OCI-LY7 (cell line): ENCODE measurements at regions not wholly inside any gene's neighbourhood (a gene's known extent, or its start where the extent isn't known, plus 50 kb on each side); places are given as distances from the start of the nearest gene placed in this dataset.

Experiments
- BruUV-seq: library from RNA; stranded (reverse); fragments of 400-500 nt; replicated peaks from 2 replicates; lab custom pipeline; 2021; lab: Mats Ljungman, UMichigan
- CTCF ChIA-PET: fragments of 300-600 bp; sonication (Branson Sonifier 250); formaldehyde crosslinking; loops from one replicate; lab custom pipeline; 2022; ENCODE audit warnings: antibody characterized with exemption; ENCODE audit not compliant: unreplicated experiment; lab: Charles Lee
- POLR2A ChIA-PET: fragments of 300-600 bp; sonication (Branson Sonifier 250); formaldehyde crosslinking; loops from one replicate; lab custom pipeline; 2022; ENCODE audit warnings: antibody characterized with exemption; lab: Charles Lee
- DNase-seq: peaks from one replicate; pipeline ENCODE4 v3.0.0-alpha.2; 2015; ENCODE audit warnings: low spot score
- H2AFZ ChIP-seq: fragments of 200-600 bp; sonication (generic), shearing (Covaris generic); 2 replicates; pipeline ENCODE4 v1.6.1; 2014; ENCODE audit warnings: mild to moderate bottlenecking, antibody characterized with exemption, low read length, moderate library complexity
- H3K27ac ChIP-seq: fragments of 200-600 bp; sonication (generic); 2 replicates; pipeline ENCODE4 v1.5.1; 2014; ENCODE audit warnings: mixed run types, low read depth, mild to moderate bottlenecking, moderate library complexity, low read length, inconsistent platforms; ENCODE audit not compliant: poor library complexity, severe bottlenecking
- H3K36me3 ChIP-seq: fragments of 200-600 bp; sonication (generic); 2 replicates; pipeline ENCODE4 v1.6.1; 2014; ENCODE audit warnings: mild to moderate bottlenecking, antibody characterized with exemption, low read length, moderate library complexity, mixed read lengths; ENCODE audit not compliant: insufficient read depth
- H3K4me1 ChIP-seq: fragments of 200-600 bp; sonication (generic); 2 replicates; pipeline ENCODE4 v1.5.1; 2014; ENCODE audit warnings: mild to moderate bottlenecking, low read length; ENCODE audit not compliant: insufficient read depth, poor library complexity, severe bottlenecking
- H3K4me2 ChIP-seq: fragments of 200-600 bp; sonication (generic); 2 replicates; pipeline ENCODE4 v1.6.1; 2014; ENCODE audit warnings: mild to moderate bottlenecking, low read length
- H3K4me3 ChIP-seq: fragments of 200-600 bp; sonication (generic); 2 replicates; pipeline ENCODE4 v1.5.1; 2014; ENCODE audit warnings: mild to moderate bottlenecking, low read depth, low read length; ENCODE audit not compliant: poor library complexity, severe bottlenecking
- H3K79me2 ChIP-seq: fragments of 200-600 bp; sonication (generic); 2 replicates; pipeline ENCODE4 v1.6.1; 2016; ENCODE audit warnings: low read depth, mild to moderate bottlenecking, low read length, moderate library complexity, mixed read lengths; ENCODE audit not compliant: insufficient read depth
- H3K9me2 ChIP-seq: fragments of 200-600 bp; sonication (generic); 2 replicates; pipeline ENCODE4 v1.6.1; 2016; ENCODE audit warnings: mild to moderate bottlenecking, low read length, mixed read lengths; ENCODE audit not compliant: insufficient read depth
- H3K9me3 ChIP-seq: fragments of 200-600 bp; sonication (generic); 2 replicates; pipeline ENCODE4 v1.6.1; 2014; ENCODE audit warnings: mild to moderate bottlenecking, mixed run types, low read length, mixed read lengths
- H4K20me1 ChIP-seq: fragments of 200-600 bp; sonication (generic); 2 replicates; pipeline ENCODE4 v1.6.1; 2014; ENCODE audit warnings: mild to moderate bottlenecking, antibody characterized with exemption, low read length, moderate library complexity, mixed read lengths; ENCODE audit not compliant: insufficient read depth
- CTCF ChIP-seq: fragments of 200-600 bp; sonication (generic); conservative IDR thresholded peaks from 2 replicates; pipeline ENCODE4 v1.5.1; 2014; ENCODE audit warnings: mild to moderate bottlenecking, antibody characterized with exemption, low read length, moderate library complexity, mixed read lengths
- EZH2phosphoT487 ChIP-seq: fragments of 200-600 bp; sonication (generic); IDR thresholded peaks from 2 replicates; pipeline ENCODE4 v1.6.1; 2018; ENCODE audit warnings: low read depth, borderline replicate concordance, mild to moderate bottlenecking, mixed run types, antibody characterized with exemption, low read length, moderate library complexity, mixed read lengths
- intact Hi-C: fragments of 100-400 bp; cut with micrococcal nuclease; formaldehyde crosslinking; loops from one replicate; pipeline ENCODE4 v1.10.0; 2022; ENCODE audit not compliant: unreplicated experiment

GRCh38 chr4:131381055-131381454, 1768.0 kb upstream of the PCDH10 start:
- BruUV-seq: no TSS peak
- Histone ChIP-seq H3K9me2 (no peaks in the 10 kb centered on the region), H3K4me1 (no peaks in the 10 kb centered on the region), H3K4me2 (no peak overlapping the region), H3K79me2 (no peaks in the 10 kb centered on the region), H3K4me3 (no peak overlapping the region), H4K20me1 (no peaks in the 10 kb centered on the region), H2AFZ (no peak overlapping the region), H3K27ac (no peak overlapping the region), H3K9me3 (no peaks in the 10 kb centered on the region), H3K36me3 (no peaks in the 10 kb centered on the region)
- intact Hi-C loops: no loop called here
- ChIA-PET POLR2A (no interaction called here), CTCF (no interaction called here)
- TF ChIP-seq EZH2phosphoT487 (no peak), CTCF (no peak)
- no peak for DNase-seq

- no peaks in the 10 kb centered on the region for H3K36me3 ChIP-seq
These were observed 1766.3 kb upstream of the PCDH10 start for GRCh38 chr4:131382839-131383238.

More at GRCh38 chr4:131382839-131383238, 1766.3 kb upstream of the PCDH10 start:
- ChIA-PET POLR2A (interaction anchor here (0.7 kb wide), 1 partner anchor 902 kb away, joined by 3 read pairs; no protein-coding TSS in a partner anchor), CTCF (no interaction called here)
- H3K4me3 ChIP-seq: no peak overlapping the region
- TF ChIP-seq EZH2phosphoT487: no peak
- TF ChIP-seq CTCF: no peak
- H3K9me2 ChIP-seq: no peaks in the 10 kb centered on the region
- no peaks in the 10 kb centered on the region for H3K4me1 ChIP-seq
- H2AFZ ChIP-seq: no peak overlapping the region
- H3K9me3 ChIP-seq: no peaks in the 10 kb centered on the region
- no peak for DNase-seq
- H4K20me1 ChIP-seq: no peaks in the 10 kb centered on the region
- H3K79me2 ChIP-seq: no peaks in the 10 kb centered on the region
- intact Hi-C loops: no loop called here
- BruUV-seq: no TSS peak
- H3K27ac ChIP-seq: no peak overlapping the region
- H3K4me2 ChIP-seq: no peak overlapping the region
